Osteoblast (primary cell): ENCODE measurements at regions not wholly inside any gene's neighbourhood (a gene's known extent, or its start where the extent isn't known, plus 50 kb on each side); places are given as distances from the start of the nearest gene placed in this dataset.
"Not testable (repeated sequence)": the region's sequence is repeated elsewhere in the genome, so short reads cannot be mapped to it uniquely, and the experiment has no call there.

ENCODE experiments used
- DNase-seq: peaks from one replicate; pipeline ENCODE4 v3.0.0; 2011; ENCODE audit warnings: low spot score, mixed read lengths; ENCODE audit not compliant: insufficient read length; ENCODE audit errors: missing footprints
- H2AFZ ChIP-seq: 2 replicates; pipeline ENCODE4 v1.6.0; 2011; ENCODE audit warnings: mild to moderate bottlenecking, low read length
- H3K27ac ChIP-seq: 2 replicates; pipeline ENCODE4 v1.5.1; 2011; ENCODE audit warnings: mild to moderate bottlenecking, low read depth, low read length, moderate library complexity
- H3K27me3 ChIP-seq: 2 replicates; pipeline ENCODE4 v1.6.0; 2012; ENCODE audit warnings: mild to moderate bottlenecking, control low read depth, inconsistent platforms, low read length, moderate library complexity; ENCODE audit not compliant: insufficient read depth
- H3K36me3 ChIP-seq: 2 replicates; pipeline ENCODE4 v1.5.1; 2011; ENCODE audit warnings: mild to moderate bottlenecking, low read length, control low read depth, moderate library complexity; ENCODE audit not compliant: insufficient read depth
- H3K4me1 ChIP-seq: 2 replicates; pipeline ENCODE4 v1.5.1; 2011; ENCODE audit warnings: mild to moderate bottlenecking, low read length, control low read depth, moderate library complexity; ENCODE audit not compliant: insufficient read depth
- H3K4me2 ChIP-seq: 2 replicates; pipeline ENCODE4 v1.6.0; 2011; ENCODE audit warnings: mild to moderate bottlenecking, low read length; ENCODE audit not compliant: insufficient read depth
- H3K4me3 ChIP-seq: fragments of 200-600 bp; sonication (generic); 3 replicates; pipeline ENCODE4 v1.5.1; 2012; ENCODE audit warnings: mild to moderate bottlenecking, low read length, inconsistent platforms; ENCODE audit not compliant: insufficient read depth
- H3K79me2 ChIP-seq: 2 replicates; pipeline ENCODE4 v1.6.0; 2012; ENCODE audit warnings: mild to moderate bottlenecking, low read length, control low read depth, inconsistent platforms; ENCODE audit not compliant: insufficient read depth
- H3K9me3 ChIP-seq: 2 replicates; pipeline ENCODE4 v1.5.1; 2011; ENCODE audit warnings: low read depth, low read length, control low read depth
- H4K20me1 ChIP-seq: 2 replicates; pipeline ENCODE4 v1.6.0; 2012; ENCODE audit warnings: mild to moderate bottlenecking, low read length, control low read depth; ENCODE audit not compliant: insufficient read depth
- TF ChIP-seq, protein P1 (sequence below): IDR thresholded peaks from 2 replicates; pipeline ENCODE4 v1.5.1; 2011; ENCODE audit warnings: mild to moderate bottlenecking, low read depth, low read length, moderate library complexity; ENCODE audit errors: extremely low read depth

DNA sequence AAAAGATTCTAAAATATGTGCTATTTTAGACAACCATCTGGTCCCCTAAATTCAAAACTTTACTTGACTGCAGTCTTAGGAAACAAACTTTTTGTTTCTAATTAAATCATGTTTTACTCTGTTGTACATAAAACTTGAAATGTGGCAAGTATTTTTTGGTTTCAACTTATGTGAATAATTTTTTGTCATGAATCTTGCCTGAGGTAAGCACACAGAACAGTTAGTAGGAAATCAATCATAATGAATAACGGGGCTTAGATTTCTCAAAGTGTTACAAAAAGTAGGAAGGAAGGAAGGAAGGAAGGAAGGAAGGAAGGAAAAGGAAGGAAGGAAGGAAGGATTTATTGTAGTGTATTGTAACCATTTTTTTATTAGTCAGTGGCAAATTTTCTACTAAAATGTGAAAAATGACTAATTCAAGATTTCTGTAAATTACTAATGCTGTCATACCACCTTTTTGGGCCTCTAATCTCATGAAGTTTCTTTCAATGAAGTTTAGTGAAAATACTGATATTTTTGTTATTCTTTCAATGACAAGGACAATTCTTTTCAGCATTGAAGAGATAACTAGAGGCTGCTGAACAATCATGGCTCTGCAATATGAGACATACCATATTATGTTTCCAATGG is 1689.2 kb downstream of the OTOL1 start:
- no peaks in the 10 kb centered on the region for H3K9me3 ChIP-seq
- TF ChIP-seq, protein P1, sequence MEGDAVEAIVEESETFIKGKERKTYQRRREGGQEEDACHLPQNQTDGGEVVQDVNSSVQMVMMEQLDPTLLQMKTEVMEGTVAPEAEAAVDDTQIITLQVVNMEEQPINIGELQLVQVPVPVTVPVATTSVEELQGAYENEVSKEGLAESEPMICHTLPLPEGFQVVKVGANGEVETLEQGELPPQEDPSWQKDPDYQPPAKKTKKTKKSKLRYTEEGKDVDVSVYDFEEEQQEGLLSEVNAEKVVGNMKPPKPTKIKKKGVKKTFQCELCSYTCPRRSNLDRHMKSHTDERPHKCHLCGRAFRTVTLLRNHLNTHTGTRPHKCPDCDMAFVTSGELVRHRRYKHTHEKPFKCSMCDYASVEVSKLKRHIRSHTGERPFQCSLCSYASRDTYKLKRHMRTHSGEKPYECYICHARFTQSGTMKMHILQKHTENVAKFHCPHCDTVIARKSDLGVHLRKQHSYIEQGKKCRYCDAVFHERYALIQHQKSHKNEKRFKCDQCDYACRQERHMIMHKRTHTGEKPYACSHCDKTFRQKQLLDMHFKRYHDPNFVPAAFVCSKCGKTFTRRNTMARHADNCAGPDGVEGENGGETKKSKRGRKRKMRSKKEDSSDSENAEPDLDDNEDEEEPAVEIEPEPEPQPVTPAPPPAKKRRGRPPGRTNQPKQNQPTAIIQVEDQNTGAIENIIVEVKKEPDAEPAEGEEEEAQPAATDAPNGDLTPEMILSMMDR: no peak
- DNase-seq: no peak
- H3K4me2 ChIP-seq: no peak overlapping the region
- H3K27me3 ChIP-seq: no peaks in the 10 kb centered on the region
- no peak overlapping the region for H2AFZ ChIP-seq
- no peaks in the 10 kb centered on the region for H4K20me1 ChIP-seq
- no peak overlapping the region for H3K4me3 ChIP-seq
- H3K36me3 ChIP-seq: no peaks in the 10 kb centered on the region
- no peaks in the 10 kb centered on the region for H3K4me1 ChIP-seq
- no peak overlapping the region for H3K27ac ChIP-seq
- no peaks in the 10 kb centered on the region for H3K79me2 ChIP-seq

DNA sequence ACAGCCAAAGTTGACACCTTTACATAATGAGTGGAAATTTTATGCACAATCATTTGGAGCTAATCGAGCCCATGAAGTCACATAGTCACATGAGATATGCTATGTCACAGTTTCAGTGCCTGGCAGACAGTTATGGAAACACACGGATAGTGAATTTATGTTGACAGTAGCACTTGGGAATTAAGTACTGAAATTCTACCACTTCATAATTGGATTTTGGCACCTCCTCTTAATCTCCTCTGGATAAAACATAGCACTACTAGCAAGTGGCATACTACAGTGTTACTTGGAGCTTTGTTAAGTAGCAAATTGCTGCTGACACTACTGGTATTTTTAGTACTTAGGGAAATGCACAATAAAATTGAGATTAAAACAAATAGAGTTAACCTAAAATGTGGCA is 1679.4 kb downstream of the OTOL1 start:
- no peak overlapping the region for H3K27ac ChIP-seq
- TF ChIP-seq, protein P1: no peak
- no peaks in the 10 kb centered on the region for H3K36me3 ChIP-seq
- no peaks in the 10 kb centered on the region for H4K20me1 ChIP-seq
- no peak overlapping the region for H3K4me3 ChIP-seq
- no peak overlapping the region for H2AFZ ChIP-seq
- no peaks in the 10 kb centered on the region for H3K27me3 ChIP-seq
- DNase-seq: no peak
- H3K9me3 ChIP-seq: no peaks in the 10 kb centered on the region
- no peaks in the 10 kb centered on the region for H3K79me2 ChIP-seq
- no peak overlapping the region for H3K4me2 ChIP-seq
- no peaks in the 10 kb centered on the region for H3K4me1 ChIP-seq

DNA sequence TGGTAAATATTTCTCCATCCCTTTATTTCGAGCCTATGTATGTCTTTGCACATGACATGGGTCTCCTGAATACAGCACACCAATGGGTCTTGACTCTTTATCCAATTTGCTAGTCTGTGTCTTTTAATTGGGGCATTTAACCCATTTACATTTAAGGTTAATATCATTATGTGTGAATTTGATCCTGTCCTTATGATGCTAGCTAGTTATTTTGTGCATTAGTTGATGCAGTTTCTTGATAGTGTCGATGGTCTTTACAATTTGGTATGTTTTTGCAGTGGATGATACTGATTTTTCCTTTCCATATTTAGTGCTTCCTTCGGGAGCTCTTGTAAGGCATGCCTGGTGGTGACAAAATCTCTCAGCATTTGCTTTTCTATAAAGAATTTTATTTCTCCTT is 1675.9 kb downstream of the OTOL1 start:
- not testable (repeated sequence) for H3K27ac ChIP-seq, H4K20me1 ChIP-seq, H3K79me2 ChIP-seq, DNase-seq, H3K9me3 ChIP-seq, H3K4me1 ChIP-seq, H3K36me3 ChIP-seq, H3K27me3 ChIP-seq, H3K4me3 ChIP-seq, H3K4me2 ChIP-seq, H2AFZ ChIP-seq

DNA sequence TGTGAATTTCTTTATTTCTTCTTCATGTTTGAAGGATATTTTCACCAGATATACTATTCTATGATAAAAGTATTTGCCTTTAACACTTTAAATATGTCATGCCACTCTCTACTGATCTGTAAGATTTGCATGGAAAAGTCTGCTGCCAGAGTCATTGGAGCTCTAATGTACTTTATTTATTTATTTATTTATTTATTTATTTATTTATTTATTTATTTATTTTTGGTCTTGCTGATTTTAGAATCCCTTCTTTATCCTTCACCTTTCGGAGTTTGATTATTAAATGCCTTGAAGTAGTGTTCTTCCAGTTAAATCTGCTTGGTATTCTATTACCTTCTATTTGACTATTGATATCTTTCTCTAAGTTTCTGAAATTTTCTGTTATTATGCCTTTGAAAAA is 1669.6 kb downstream of the OTOL1 start:
- H3K9me3 ChIP-seq: no peaks in the 10 kb centered on the region
- H3K4me2 ChIP-seq: no peak overlapping the region
- no peaks in the 10 kb centered on the region for H3K79me2 ChIP-seq
- H2AFZ ChIP-seq: no peak overlapping the region
- H3K36me3 ChIP-seq: no peaks in the 10 kb centered on the region
- DNase-seq: no peak
- H3K27me3 ChIP-seq: no peaks in the 10 kb centered on the region
- TF ChIP-seq, protein P1: no peak
- no peaks in the 10 kb centered on the region for H4K20me1 ChIP-seq
- no peaks in the 10 kb centered on the region for H3K4me1 ChIP-seq
- no peak overlapping the region for H3K27ac ChIP-seq
- H3K4me3 ChIP-seq: no peak overlapping the region
